ENCODE measurements at regions not wholly inside any gene's neighbourhood (a gene's known extent, or its start where the extent isn't known, plus 50 kb on each side); places are given as distances from the start of the nearest gene placed in this dataset.

- Histone ChIP-seq H3K36me3 (no peaks in the 10 kb centered on the region), H3K27ac (no peak overlapping the region), H3K4me1 (no peaks in the 10 kb centered on the region), H3K27me3 (no peaks in the 10 kb centered on the region), H3K9me3 (no peaks in the 10 kb centered on the region), H3K4me3 (no peak overlapping the region)
- WGBS, 2 donors (ENCODE audit: low coverage in 1 of 2), result 74 to 88% methylated on average over 4 to 17 of the region's 17 CpGs
- intact Hi-C loops (cut with DNase I; ENCODE audit: low total_unique reads) (loop anchor here (5.0 kb wide), 1 partner anchor 839 kb away; no protein-coding TSS in a partner anchor), in situ Hi-C loops (cut with MboI; ENCODE audit: low pct_ligation_motif_present in 1 of 4, low pct_unique_long_range_greater_than_20kb in 1 of 4, low sequenced_read_pairs in 3 of 4) (loop anchor here in 1 of 4 donors (25.0 kb wide), 1 partner anchor 91 kb away; no protein-coding TSS in a partner anchor)
- no peak for DNase-seq
- TF ChIP-seq POLR2A (IDR thresholded peaks at IDR 0.05) (no peak), EP300 (IDR thresholded peaks at IDR 0.05; ENCODE audit: low read depth) (no peak), POLR2AphosphoS5 (IDR thresholded peaks at IDR 0.05) (no peak), CTCF (IDR thresholded peaks at IDR 0.05) (no peak)
These were observed 269.8 kb downstream of the SYK start for GRCh38 chr9:91071184-91071990.

DNA sequence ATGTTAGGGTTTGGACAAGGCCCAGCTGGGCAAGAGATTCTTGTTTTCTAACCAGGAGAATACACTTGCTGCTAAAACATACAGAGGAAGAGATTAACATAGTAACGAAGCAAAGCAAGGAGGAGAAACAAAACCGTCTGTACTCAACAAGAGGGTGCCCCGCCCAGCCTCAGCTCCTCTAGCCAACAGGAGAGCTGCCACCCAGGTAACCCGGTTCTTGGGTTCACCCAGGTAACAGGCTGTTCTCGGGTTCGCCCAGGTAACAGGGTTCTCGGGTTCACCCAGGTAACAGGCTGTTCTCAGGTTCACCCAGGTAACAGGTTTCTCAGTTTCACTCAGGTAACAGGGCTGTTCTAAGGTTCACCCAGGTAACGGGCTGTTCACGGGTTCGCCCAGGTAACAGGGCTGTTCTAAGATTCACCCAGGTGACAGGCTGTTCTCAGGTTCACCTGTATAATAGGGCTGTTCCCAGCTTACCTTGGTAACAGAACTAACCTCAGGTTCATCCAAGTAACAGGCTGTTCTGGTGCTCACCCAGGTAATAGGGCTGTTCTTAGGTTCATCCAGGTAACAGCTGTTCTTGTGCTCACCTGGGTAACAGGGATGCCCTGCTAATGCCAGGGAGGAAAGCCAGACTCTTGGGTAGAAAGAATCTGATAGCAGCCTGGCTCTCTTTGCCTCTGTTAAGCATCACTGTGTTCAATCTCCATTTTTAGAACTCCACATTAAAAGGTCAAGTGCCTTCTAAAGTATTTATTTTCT is 271.6 kb downstream of the SYK start:
- no peaks in the 10 kb centered on the region for H3K36me3 ChIP-seq
- WGBS, 2 donors (ENCODE audit: low coverage in 1 of 2), result 86% methylated on average over 10 of the region's 10 CpGs; no CpG with 5 or more reads in 1 of the 2 donors
- no peak for DNase-seq

GRCh38 chr9:91073811-91074771 is 272.5 kb downstream of the SYK start:
- Histone ChIP-seq H3K4me3 (no peak overlapping the region), H3K4me1 (no peaks in the 10 kb centered on the region), H3K27ac (no peak overlapping the region), H3K9me3 (no peaks in the 10 kb centered on the region), H3K36me3 (no peaks in the 10 kb centered on the region), H3K27me3 (no peaks in the 10 kb centered on the region)
- no peak for DNase-seq
- TF ChIP-seq POLR2A (IDR thresholded peaks at IDR 0.05), result no peak
- TF ChIP-seq POLR2AphosphoS5 (IDR thresholded peaks at IDR 0.05), result no peak
- no peak for TF ChIP-seq CTCF (IDR thresholded peaks at IDR 0.05)
- no peak for TF ChIP-seq EP300 (IDR thresholded peaks at IDR 0.05; ENCODE audit: low read depth)
- intact Hi-C loops (cut with DNase I; ENCODE audit: low total_unique reads) (loop anchor here (5.0 kb wide), 1 partner anchor 842 kb away; no protein-coding TSS in a partner anchor), in situ Hi-C loops (cut with MboI; ENCODE audit: low pct_ligation_motif_present in 1 of 4, low pct_unique_long_range_greater_than_20kb in 1 of 4, low sequenced_read_pairs in 3 of 4) (loop anchor here in 1 of 4 donors (25.0 kb wide), 1 partner anchor 88 kb away; no protein-coding TSS in a partner anchor)
- 52 to 89% methylated on average over 2 to 13 of the region's 14 CpGs for WGBS, 2 donors (ENCODE audit: low coverage in 1 of 2)

More for the DNA sequence above, 271.6 kb downstream of the SYK start:
- no peak for TF ChIP-seq POLR2AphosphoS5 (IDR thresholded peaks at IDR 0.05)
- no peak for TF ChIP-seq CTCF (IDR thresholded peaks at IDR 0.05)
- TF ChIP-seq EP300 (IDR thresholded peaks at IDR 0.05; ENCODE audit: low read depth), result no peak
- TF ChIP-seq POLR2A (IDR thresholded peaks at IDR 0.05), result no peak
- no peaks in the 10 kb centered on the region for H3K9me3 ChIP-seq
- no peak overlapping the region for H3K27ac ChIP-seq
- H3K27me3 ChIP-seq, result no peaks in the 10 kb centered on the region
- in situ Hi-C loops (cut with MboI; ENCODE audit: low pct_ligation_motif_present in 1 of 4, low pct_unique_long_range_greater_than_20kb in 1 of 4, low sequenced_read_pairs in 3 of 4) (loop anchor here in 1 of 4 donors (25.0 kb wide), 1 partner anchor 89 kb away; no protein-coding TSS in a partner anchor), intact Hi-C loops (cut with DNase I; ENCODE audit: low total_unique reads) (loop anchor here (5.0 kb wide), 1 partner anchor 841 kb away; no protein-coding TSS in a partner anchor)
- no peak overlapping the region for H3K4me3 ChIP-seq
- H3K4me1 ChIP-seq, result no peaks in the 10 kb centered on the region

Data from transverse colon (tissue), 4 donors.